Type B pancreatic cell (in vitro differentiated cells): ENCODE measurements at regions not wholly inside any gene's neighbourhood (a gene's known extent, or its start where the extent isn't known, plus 50 kb on each side); places are given as distances from the start of the nearest gene placed in this dataset.

Experiments used
- DNase-seq: peaks from one replicate; pipeline ENCODE4 v3.0.0; 2021; ENCODE audit warnings: mixed read lengths; ENCODE audit not compliant: unreplicated experiment; ENCODE audit errors: extremely low spot score
- H3K27ac Mint-ChIP-seq: 2 replicates; pipeline ENCODE4 v1.8.0; 2021; ENCODE audit warnings: mild to moderate bottlenecking, mixed read lengths
- H3K27me3 Mint-ChIP-seq: 2 replicates; pipeline ENCODE4 v1.8.0; 2021; ENCODE audit warnings: mixed read lengths
- H3K36me3 Mint-ChIP-seq: 2 replicates; pipeline ENCODE4 v1.8.0; 2021; ENCODE audit warnings: mixed read lengths
- H3K4me1 Mint-ChIP-seq: one replicate; pipeline ENCODE4 v1.8.0; 2021; ENCODE audit warnings: mixed read lengths; ENCODE audit not compliant: unreplicated experiment
- H3K4me3 Mint-ChIP-seq: 2 replicates; pipeline ENCODE4 v1.8.0; 2021; ENCODE audit warnings: mild to moderate bottlenecking, mixed read lengths
- H3K9me3 Mint-ChIP-seq: 2 replicates; pipeline ENCODE4 v1.8.0; 2021; ENCODE audit warnings: mixed read lengths
- CTCF ChIP-seq: fragments of 200-600 bp; sonication (generic); conservative IDR thresholded peaks from 2 replicates; pipeline ENCODE4 v1.5.0; 2021; ENCODE audit warnings: antibody characterized with exemption, mild to moderate bottlenecking

- Mint-ChIP-seq H3K4me3 (no peak overlapping the region), H3K9me3 (no peaks in the 10 kb centered on the region), H3K27ac (no peak overlapping the region), H3K27me3 (no peaks in the 10 kb centered on the region), H3K36me3 (no peaks in the 10 kb centered on the region), H3K4me1 (no peaks in the 10 kb centered on the region)
- no peak for DNase-seq
- TF ChIP-seq CTCF = no peak
Measured at GRCh38 chr1:209483691-209484090, 99.8 kb upstream of the CAMK1G start.

- H3K9me3 Mint-ChIP-seq = no peaks in the 10 kb centered on the region
- no peak overlapping the region for H3K27ac Mint-ChIP-seq
- no peak for DNase-seq
- no peak overlapping the region for H3K4me3 Mint-ChIP-seq
- H3K36me3 Mint-ChIP-seq = no peaks in the 10 kb centered on the region
- no peak for TF ChIP-seq CTCF
- no peaks in the 10 kb centered on the region for H3K27me3 Mint-ChIP-seq
- H3K4me1 Mint-ChIP-seq = no peaks in the 10 kb centered on the region
Measured at GRCh38 chr1:209484429-209484828, 99.1 kb upstream of the CAMK1G start.

GRCh38 chr1:209485167-209485566 lies 98.3 kb upstream of the CAMK1G start:
- H3K27me3 Mint-ChIP-seq = no peaks in the 10 kb centered on the region
- H3K4me3 Mint-ChIP-seq = no peak overlapping the region
- no peak for DNase-seq
- no peaks in the 10 kb centered on the region for H3K9me3 Mint-ChIP-seq
- no peaks in the 10 kb centered on the region for H3K36me3 Mint-ChIP-seq
- H3K4me1 Mint-ChIP-seq = peaks cover 5% of the 10 kb centered on the region
- H3K27ac Mint-ChIP-seq = no peak overlapping the region
- no peak for TF ChIP-seq CTCF

GRCh38 chr1:209485751-209486150 lies 97.8 kb upstream of the CAMK1G start:
- Mint-ChIP-seq H3K36me3 (no peaks in the 10 kb centered on the region), H3K9me3 (no peaks in the 10 kb centered on the region), H3K4me1 (peaks cover 6% of the 10 kb centered on the region)

GRCh38 chr1:209486861-209487593 lies 96.5 kb upstream of the CAMK1G start:
- Mint-ChIP-seq H3K4me1 (peaks cover 9% of the 10 kb centered on the region), H3K27me3 (peaks cover 5% of the 10 kb centered on the region), H3K4me3 (no peak overlapping the region), H3K9me3 (no peaks in the 10 kb centered on the region), H3K36me3 (no peaks in the 10 kb centered on the region), H3K27ac (no peak overlapping the region)
- no peak for DNase-seq
- TF ChIP-seq CTCF = no peak

More at GRCh38 chr1:209485751-209486150, 97.8 kb upstream of the CAMK1G start:
- no peak for DNase-seq
- Mint-ChIP-seq H3K4me3 (no peak overlapping the region), H3K27me3 (no peaks in the 10 kb centered on the region), H3K27ac (no peak overlapping the region)
- TF ChIP-seq CTCF = no peak

- Mint-ChIP-seq H3K27me3 (peaks cover 5% of the 10 kb centered on the region), H3K27ac (no peak overlapping the region), H3K9me3 (no peaks in the 10 kb centered on the region), H3K4me1 (peaks cover 12% of the 10 kb centered on the region), H3K36me3 (no peaks in the 10 kb centered on the region), H3K4me3 (no peak overlapping the region)
- TF ChIP-seq CTCF = peak; percentile 69
- no peak for DNase-seq
Measured at GRCh38 chr1:209490013-209490412, 93.5 kb upstream of the CAMK1G start.
